GM12801 (cell line): ENCODE measurements at regions not wholly inside any gene's neighbourhood (a gene's known extent, or its start where the extent isn't known, plus 50 kb on each side); places are given as distances from the start of the nearest gene placed in this dataset.

Source experiments
- CTCF ChIP-seq: IDR thresholded peaks from one replicate; pipeline ENCODE4 v1.5.1; 2011; ENCODE audit warnings: control low read depth; ENCODE audit not compliant: insufficient read length; ENCODE audit errors: extremely low read depth

- no peak for TF ChIP-seq CTCF
These were observed 625.2 kb downstream of the LMO4 start for GRCh38 chr1:87953732-87954344.

- no peak for TF ChIP-seq CTCF
These were observed 626.4 kb downstream of the LMO4 start for GRCh38 chr1:87955038-87955437.

GRCh38 chr1:87956072-87956471 lies 627.4 kb downstream of the LMO4 start:
- TF ChIP-seq CTCF: no peak

- TF ChIP-seq CTCF: no peak
These were observed 628.1 kb downstream of the LMO4 start for GRCh38 chr1:87956750-87957149.

- no peak for TF ChIP-seq CTCF
These were observed 628.7 kb downstream of the LMO4 start for GRCh38 chr1:87957331-87957730.

GRCh38 chr1:87958201-87958600 lies 629.5 kb downstream of the LMO4 start:
- no peak for TF ChIP-seq CTCF

GRCh38 chr1:87958716-87959115 lies 630.0 kb downstream of the LMO4 start:
- no peak for TF ChIP-seq CTCF
